ENCODE measurements at regions not wholly inside any gene's neighbourhood (a gene's known extent, or its start where the extent isn't known, plus 50 kb on each side); places are given as distances from the start of the nearest gene placed in this dataset.

GRCh38 chr1:201691716-201692554 is 137.0 kb upstream of the IPO9 start:
- TF ChIP-seq CTCF (conservative IDR thresholded peaks at IDR 0.05; ENCODE audit: low read depth in 2 of 2) = no peak
- TF ChIP-seq EZH2phosphoT487 (IDR thresholded peaks at IDR 0.05; ENCODE audit: unreplicated experiment) = no peak
- no peak for TF ChIP-seq POLR2AphosphoS5 (IDR thresholded peaks at IDR 0.05; ENCODE audit: low read depth)
- TF ChIP-seq EZH2 (IDR thresholded peaks at IDR 0.05; ENCODE audit: low read depth, unreplicated experiment) = no peak
- TF ChIP-seq CREB1 (CRISPR knock-in tag; IDR thresholded peaks at IDR 0.05; ENCODE audit: low read depth) = no peak
- no peak for TF ChIP-seq NANOG (IDR thresholded peaks at IDR 0.05; ENCODE audit: borderline replicate concordance)
- TF ChIP-seq JUNB (IDR thresholded peaks at IDR 0.05; ENCODE audit: unreplicated experiment) = no peak
- no peak for TF ChIP-seq ETS1 (IDR thresholded peaks at IDR 0.05)
- TF ChIP-seq REST (IDR thresholded peaks at IDR 0.05; ENCODE audit: unreplicated experiment) = no peak
